ENCODE measurements at regions not wholly inside any gene's neighbourhood (a gene's known extent, or its start where the extent isn't known, plus 50 kb on each side); places are given as distances from the start of the nearest gene placed in this dataset.

DNA sequence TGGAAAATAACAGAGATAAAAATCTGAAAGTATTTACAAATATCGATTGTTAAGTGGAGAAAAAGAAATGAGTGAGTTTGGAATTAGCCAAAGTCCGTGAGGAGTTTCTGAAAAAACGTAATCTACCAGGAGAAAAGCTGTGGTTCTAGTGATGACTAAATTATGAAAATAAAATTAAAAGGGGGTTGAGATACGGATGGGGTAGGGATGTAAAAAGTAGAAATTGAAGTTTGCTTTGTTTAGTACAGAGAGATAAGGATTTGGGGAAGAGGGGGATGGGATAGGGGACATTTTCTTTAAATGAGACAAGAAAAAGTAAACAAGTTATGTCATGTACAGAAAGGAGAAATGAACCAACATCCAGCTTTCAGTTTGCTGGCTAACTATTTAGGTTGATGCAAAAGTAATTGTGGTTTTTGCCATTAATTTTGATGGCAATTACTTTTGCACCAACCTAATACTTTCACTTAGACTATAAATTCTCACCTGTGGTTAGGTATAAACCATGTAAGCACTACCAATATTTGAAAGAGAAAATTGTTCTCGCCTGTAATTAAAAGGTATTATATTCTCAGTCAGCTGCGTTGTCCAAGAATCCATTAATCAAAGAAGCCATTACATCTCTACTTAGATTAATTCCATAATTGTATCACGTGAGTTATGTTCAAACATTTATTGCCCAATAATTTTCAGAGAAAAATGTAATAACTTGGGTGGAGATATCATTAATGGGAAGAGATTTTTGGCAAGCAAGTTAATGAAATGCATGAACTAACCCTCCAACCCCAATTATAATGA lies 143.0 kb upstream of the NRP1 start:
- TF ChIP-seq, protein P1, sequence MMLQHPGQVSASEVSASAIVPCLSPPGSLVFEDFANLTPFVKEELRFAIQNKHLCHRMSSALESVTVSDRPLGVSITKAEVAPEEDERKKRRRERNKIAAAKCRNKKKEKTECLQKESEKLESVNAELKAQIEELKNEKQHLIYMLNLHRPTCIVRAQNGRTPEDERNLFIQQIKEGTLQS (IDR thresholded peaks at IDR 0.05; ENCODE audit: insufficient read depth, low read depth, low read length), result no peak
- TF ChIP-seq CTCF (IDR thresholded peaks at IDR 0.05; ENCODE audit: control extremely low read depth in 1 of 3, insufficient read depth in 1 of 3, low read depth in 1 of 3, low read length in 3 of 3), result no peak
- TF ChIP-seq TCF12 (IDR thresholded peaks at IDR 0.05; ENCODE audit: low read depth, low read length), result no peak
- TF ChIP-seq, protein P2, sequence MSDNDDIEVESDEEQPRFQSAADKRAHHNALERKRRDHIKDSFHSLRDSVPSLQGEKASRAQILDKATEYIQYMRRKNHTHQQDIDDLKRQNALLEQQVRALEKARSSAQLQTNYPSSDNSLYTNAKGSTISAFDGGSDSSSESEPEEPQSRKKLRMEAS (IDR thresholded peaks at IDR 0.05), result no peak
- TF ChIP-seq SP1 (IDR thresholded peaks at IDR 0.05; ENCODE audit: low read depth, low read length), result no peak
- no peak for TF ChIP-seq POLR2AphosphoS5 (IDR thresholded peaks at IDR 0.05; ENCODE audit: low read depth, low read length)
- no peak for TF ChIP-seq RAD21 (IDR thresholded peaks at IDR 0.05 in 1 of 2, conservative IDR thresholded peaks at IDR 0.05 in 1 of 2; ENCODE audit: low read depth in 2 of 2, low read length in 2 of 2)
- TF ChIP-seq POLR2A (IDR thresholded peaks at IDR 0.05; ENCODE audit: control extremely low read depth in 1 of 2, low read depth in 2 of 2, low read length in 2 of 2), result no peak
- TF ChIP-seq EP300 (IDR thresholded peaks at IDR 0.05; ENCODE audit: borderline replicate concordance in 1 of 2, low read depth in 2 of 2, low read length in 2 of 2), result no peak

Data from H1 (cell line).